ENCODE measurements at regions not wholly inside any gene's neighbourhood (a gene's known extent, or its start where the extent isn't known, plus 50 kb on each side); places are given as distances from the start of the nearest gene placed in this dataset.
A peak's percentile ranks its signal among the peaks of the same experiment; 100 is the strongest.

DNA sequence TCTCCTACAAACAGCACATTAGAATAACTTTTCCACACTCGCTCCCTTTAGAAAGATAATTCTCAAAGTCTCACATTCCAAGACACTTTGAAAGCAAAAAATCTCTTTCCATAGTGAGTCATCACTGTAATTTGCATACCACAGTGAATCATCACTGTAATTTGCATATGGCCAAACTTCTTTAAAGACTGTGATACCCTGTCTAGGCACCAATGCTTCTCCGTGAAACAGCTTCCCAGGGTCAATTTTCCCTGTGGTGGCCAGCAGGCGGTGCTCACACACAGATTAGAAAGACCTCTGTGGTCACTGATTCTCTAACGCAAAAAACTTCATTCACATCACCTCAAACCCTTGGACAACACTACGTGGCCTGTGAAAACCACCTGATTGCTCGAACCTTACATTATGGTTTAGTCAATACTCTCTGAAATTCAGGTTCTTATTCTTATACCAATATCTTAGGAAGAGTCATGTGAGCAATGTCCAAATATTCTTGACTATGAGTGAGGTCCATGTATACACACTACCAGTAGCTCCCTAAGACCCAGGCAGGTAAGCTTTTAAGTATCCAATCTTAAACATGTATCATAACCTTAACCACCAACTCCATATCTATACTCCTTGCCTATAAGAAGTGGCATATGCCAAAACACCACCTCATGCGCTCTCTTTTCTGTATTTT lies 78.5 kb upstream of the PHACTR1 start:
- no peak for TF ChIP-seq EZH2 (IDR thresholded peaks at IDR 0.05)
- peak; percentile 93 for TF ChIP-seq CTCF (IDR thresholded peaks at IDR 0.05)
- TF ChIP-seq EZH2phosphoT487 (IDR thresholded peaks at IDR 0.05) = no peak
